ENCODE measurements at regions not wholly inside any gene's neighbourhood (a gene's known extent, or its start where the extent isn't known, plus 50 kb on each side); places are given as distances from the start of the nearest gene placed in this dataset.

- intact Hi-C loops (cut with micrococcal nuclease), result no loop called here
Measured at GRCh38 chr6:82072751-82073150, 174.8 kb downstream of the IBTK start.

- intact Hi-C loops (cut with micrococcal nuclease), result no loop called here
Measured at GRCh38 chr6:82072121-82072521, 175.4 kb downstream of the IBTK start.

- intact Hi-C loops (cut with micrococcal nuclease), result no loop called here
Measured at GRCh38 chr6:82068721-82069120, 178.8 kb downstream of the IBTK start.

GRCh38 chr6:82066991-82067411, 180.5 kb downstream of the IBTK start:
- intact Hi-C loops (cut with micrococcal nuclease), result no loop called here

- intact Hi-C loops (cut with micrococcal nuclease), result no loop called here
Measured at GRCh38 chr6:82066196-82066595, 181.3 kb downstream of the IBTK start.

GRCh38 chr6:82063574-82063973, 184.0 kb downstream of the IBTK start:
- intact Hi-C loops (cut with micrococcal nuclease), result no loop called here

- intact Hi-C loops (cut with micrococcal nuclease), result no loop called here
Measured at GRCh38 chr6:82062219-82062618, 185.3 kb downstream of the IBTK start.

- intact Hi-C loops (cut with micrococcal nuclease), result no loop called here
Measured at GRCh38 chr6:82057846-82058554, 189.5 kb downstream of the IBTK start.

GRCh38 chr6:82056567-82056966, 191.0 kb downstream of the IBTK start:
- intact Hi-C loops (cut with micrococcal nuclease), result no loop called here

GRCh38 chr6:82045965-82046756, 201.4 kb downstream of the IBTK start:
- intact Hi-C loops (cut with micrococcal nuclease), result no loop called here

- intact Hi-C loops (cut with micrococcal nuclease), result loop anchor here (2.0 kb wide), 1 partner anchor 1436 kb away; no protein-coding TSS in a partner anchor
Measured at GRCh38 chr6:82040405-82041221, 206.9 kb downstream of the IBTK start.

GRCh38 chr6:82038631-82039030, 208.9 kb downstream of the IBTK start:
- intact Hi-C loops (cut with micrococcal nuclease), result no loop called here

- intact Hi-C loops (cut with micrococcal nuclease), result no loop called here
Measured at GRCh38 chr6:82035526-82035925, 212.0 kb downstream of the IBTK start.

- intact Hi-C loops (cut with micrococcal nuclease), result no loop called here
Measured at GRCh38 chr6:82033631-82034211, 213.8 kb downstream of the IBTK start.

GRCh38 chr6:82032444-82032843, 215.1 kb downstream of the IBTK start:
- intact Hi-C loops (cut with micrococcal nuclease), result no loop called here

- intact Hi-C loops (cut with micrococcal nuclease), result no loop called here
Measured at GRCh38 chr6:82030761-82031503, 216.6 kb downstream of the IBTK start.

- intact Hi-C loops (cut with micrococcal nuclease), result no loop called here
Measured at GRCh38 chr6:82030301-82030700, 217.2 kb downstream of the IBTK start.

GRCh38 chr6:82025271-82025670, 222.3 kb downstream of the IBTK start:
- intact Hi-C loops (cut with micrococcal nuclease), result no loop called here

- intact Hi-C loops (cut with micrococcal nuclease), result no loop called here
Measured at GRCh38 chr6:82022614-82023129, 224.9 kb downstream of the IBTK start.

GRCh38 chr6:82017773-82018172, 229.8 kb downstream of the IBTK start:
- intact Hi-C loops (cut with micrococcal nuclease), result no loop called here

- intact Hi-C loops (cut with micrococcal nuclease), result no loop called here
Measured at GRCh38 chr6:82017288-82017687, 230.3 kb downstream of the IBTK start.

Data from T-helper 1 cell treated with Interleukin-12 subunit alpha and Interleukin-12 subunit beta and Interleukin-4 antibody, amounts not matched to agents 30 ng/mL and 1 ng/mL, for 36 hours (primary cell).